ENCODE measurements at regions not wholly inside any gene's neighbourhood (a gene's known extent, or its start where the extent isn't known, plus 50 kb on each side); places are given as distances from the start of the nearest gene placed in this dataset.
"Not testable (repeated sequence)": the region's sequence is repeated elsewhere in the genome, so short reads cannot be mapped to it uniquely, and the experiment has no call there.

GRCh38 chr22:33984656-33985285, 64.5 kb upstream of the LARGE1 start:
- no peak overlapping the region for H3K27ac ChIP-seq
- DNase-seq = no peak
- no peak for TF ChIP-seq POLR2AphosphoS5 (IDR thresholded peaks at IDR 0.05)
- no peak for TF ChIP-seq CTCF (IDR thresholded peaks at IDR 0.05 in 8 of 11, conservative IDR thresholded peaks at IDR 0.05 in 3 of 11)
- no peak for TF ChIP-seq POLR2A (IDR thresholded peaks at IDR 0.05)
- peaks cover 0 to 6% (median 0%) of the 10 kb centered on the region in 7 donors for H3K27me3 ChIP-seq (replicated peaks in 1 of 7)
- no peaks in the 10 kb centered on the region for H3K4me1 ChIP-seq
- H3K36me3 ChIP-seq = no peaks in the 10 kb centered on the region
- no peaks in the 10 kb centered on the region for H3K9me3 ChIP-seq
- 65 to 72% (median 69%) methylated on average over 8 of the region's 8 CpGs for WGBS, 5 donors
- no peak overlapping the region for H3K4me3 ChIP-seq
- intact Hi-C loops (cut with DNase I; ENCODE audit: low total_unique reads) = no loop called here

- no peaks in the 10 kb centered on the region for H3K9me3 ChIP-seq
- H3K27ac ChIP-seq = no peak overlapping the region
- no peak for TF ChIP-seq POLR2A (IDR thresholded peaks at IDR 0.05)
- TF ChIP-seq POLR2AphosphoS5 (IDR thresholded peaks at IDR 0.05) = no peak
- TF ChIP-seq CTCF (IDR thresholded peaks at IDR 0.05 in 8 of 11, conservative IDR thresholded peaks at IDR 0.05 in 3 of 11) = no peak
- no peak for DNase-seq
- H3K27me3 ChIP-seq (replicated peaks in 1 of 7) = peaks cover 0 to 6% (median 0%) of the 10 kb centered on the region in 7 donors
- H3K4me1 ChIP-seq = no peaks in the 10 kb centered on the region
- H3K4me3 ChIP-seq = no peak overlapping the region
- no peaks in the 10 kb centered on the region for H3K36me3 ChIP-seq
- WGBS, 5 donors = 61 to 78% (median 70%) methylated on average over 4 of the region's 4 CpGs
- intact Hi-C loops (cut with DNase I; ENCODE audit: low total_unique reads) = no loop called here
These were observed 65.2 kb upstream of the LARGE1 start for GRCh38 chr22:33985506-33985905.

DNA sequence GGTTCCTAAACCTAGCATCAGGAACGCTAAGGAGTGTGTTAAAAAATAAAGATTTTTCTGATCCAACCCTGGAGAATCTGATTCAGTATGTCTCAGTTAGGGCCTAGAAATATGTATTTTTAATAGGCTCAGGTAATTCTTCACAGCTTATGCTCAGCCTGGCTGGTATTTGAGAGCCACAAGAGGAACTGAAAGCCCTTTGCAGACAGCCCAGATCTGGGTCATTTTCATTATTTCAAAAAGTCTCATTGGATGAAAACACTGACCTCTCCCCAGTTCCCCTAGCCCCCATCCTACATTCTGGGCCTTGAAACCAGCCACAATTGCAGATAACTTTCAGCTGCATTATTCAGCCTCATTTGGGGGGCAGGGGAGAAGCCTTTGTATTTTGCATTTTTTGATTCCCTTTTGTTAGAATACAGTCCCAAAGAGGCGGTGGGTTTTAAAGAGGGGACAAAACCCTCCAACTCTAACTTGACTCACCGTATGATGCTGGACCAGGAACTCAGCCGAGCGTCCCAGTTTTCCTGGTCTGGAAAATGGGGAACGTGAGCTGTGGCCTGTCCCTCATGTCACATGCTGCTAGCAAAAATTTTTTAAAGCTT, 66.0 kb upstream of the LARGE1 start:
- H3K4me3 ChIP-seq = no peak overlapping the region
- no peaks in the 10 kb centered on the region for H3K9me3 ChIP-seq
- H3K27me3 ChIP-seq (replicated peaks in 1 of 7) = peaks cover 0 to 10% (median 0%) of the 10 kb centered on the region in 7 donors
- no peak overlapping the region for H3K27ac ChIP-seq
- intact Hi-C loops (cut with DNase I; ENCODE audit: low total_unique reads) = no loop called here
- no peak for DNase-seq
- no peaks in the 10 kb centered on the region for H3K36me3 ChIP-seq
- WGBS, 5 donors = 68 to 74% (median 71%) methylated on average over 6 of the region's 6 CpGs
- TF ChIP-seq POLR2A (IDR thresholded peaks at IDR 0.05) (no peak), POLR2AphosphoS5 (IDR thresholded peaks at IDR 0.05) (no peak), CTCF (IDR thresholded peaks at IDR 0.05 in 8 of 11, conservative IDR thresholded peaks at IDR 0.05 in 3 of 11) (no peak)
- H3K4me1 ChIP-seq = no peaks in the 10 kb centered on the region

DNA sequence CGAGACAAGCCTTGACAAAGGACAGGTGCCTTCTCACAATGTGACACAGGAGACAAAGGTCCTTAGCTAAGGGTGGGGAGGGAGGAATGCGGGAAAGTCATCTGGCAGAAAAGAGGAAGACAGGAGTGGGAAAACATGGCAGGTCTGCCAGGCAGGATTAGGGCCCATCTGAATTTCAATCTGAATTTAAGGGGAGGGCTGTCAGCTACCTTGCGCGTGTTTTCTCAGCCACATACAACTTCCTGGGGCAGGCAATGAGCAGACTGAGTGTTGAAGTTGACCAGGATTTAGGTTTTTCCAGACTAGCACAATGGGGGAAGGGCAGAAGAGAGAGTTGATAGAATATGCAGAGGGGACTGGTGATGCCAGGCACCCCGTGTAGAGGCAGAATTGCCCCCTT, 66.7 kb upstream of the LARGE1 start:
- no peak for DNase-seq
- intact Hi-C loops (cut with DNase I; ENCODE audit: low total_unique reads) = no loop called here
- no peak overlapping the region for H3K27ac ChIP-seq
- H3K4me1 ChIP-seq = no peaks in the 10 kb centered on the region
- WGBS, 5 donors = 29 to 37% (median 32%) methylated on average over 5 of the region's 5 CpGs
- H3K4me3 ChIP-seq = no peak overlapping the region
- no peaks in the 10 kb centered on the region for H3K9me3 ChIP-seq
- no peak for TF ChIP-seq POLR2AphosphoS5 (IDR thresholded peaks at IDR 0.05)
- no peaks in the 10 kb centered on the region for H3K36me3 ChIP-seq
- peaks cover 0 to 14% (median 0%) of the 10 kb centered on the region in 7 donors for H3K27me3 ChIP-seq (replicated peaks in 1 of 7)

- intact Hi-C loops (cut with DNase I; ENCODE audit: low total_unique reads); DNase-seq; H3K4me3 ChIP-seq; H3K36me3 ChIP-seq; H3K9me3 ChIP-seq; H3K27ac ChIP-seq; H3K4me1 ChIP-seq: not testable (repeated sequence)
- peaks cover 0 to 14% (median 0%) of the 10 kb centered on the region in 7 donors for H3K27me3 ChIP-seq (replicated peaks in 1 of 7)
- 93 to 98% (median 96%) methylated on average over 7 of the region's 7 CpGs for WGBS, 5 donors
These were observed 69.0 kb upstream of the LARGE1 start for GRCh38 chr22:33989263-33989662.

All from spleen (tissue), 11 donors.